ENCODE measurements at regions not wholly inside any gene's neighbourhood (a gene's known extent, or its start where the extent isn't known, plus 50 kb on each side); places are given as distances from the start of the nearest gene placed in this dataset.

DNA sequence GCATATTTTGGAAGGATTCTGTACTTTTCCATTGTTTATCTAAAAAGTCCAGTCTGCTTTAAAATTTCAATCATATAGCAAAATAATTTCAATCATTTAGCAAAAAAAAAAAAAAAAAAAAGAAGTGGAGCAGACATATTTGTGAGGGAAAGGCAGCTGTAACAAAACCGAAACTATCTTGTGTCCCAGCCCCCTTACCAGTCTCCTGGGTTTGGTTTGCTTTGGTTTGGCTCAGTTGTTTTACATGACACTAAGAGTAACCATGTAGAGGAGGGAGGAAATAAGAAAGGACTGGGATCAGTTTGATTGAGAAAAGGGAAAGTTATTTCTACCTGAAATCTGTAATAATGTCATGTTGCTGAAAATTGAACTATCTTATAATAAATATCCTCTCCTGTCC, 158.8 kb upstream of the GADL1 start:
- no peak for TF ChIP-seq CTCF (IDR thresholded peaks at IDR 0.05; ENCODE audit: poor library complexity)
- TF ChIP-seq EZH2 (IDR thresholded peaks at IDR 0.05; ENCODE audit: borderline replicate concordance), result no peak
